GM12875 (cell line): ENCODE measurements at regions not wholly inside any gene's neighbourhood (a gene's known extent, or its start where the extent isn't known, plus 50 kb on each side); places are given as distances from the start of the nearest gene placed in this dataset.

Experiments used
- H3K4me3 ChIP-seq: one replicate; pipeline ENCODE4 v1.5.1; 2011; ENCODE audit warnings: low read depth, low read length, control low read depth
- CTCF ChIP-seq: IDR thresholded peaks from 2 replicates; pipeline ENCODE4 v1.5.1; 2011; ENCODE audit warnings: low read depth, mild to moderate bottlenecking, control low read depth, inconsistent platforms, low read length, moderate library complexity, borderline replicate concordance; ENCODE audit not compliant: insufficient read depth

GRCh38 chr9:11792870-11793269 lies 900.3 kb upstream of the TYRP1 start:
- no peak for TF ChIP-seq CTCF
- H3K4me3 ChIP-seq = no peak overlapping the region

DNA sequence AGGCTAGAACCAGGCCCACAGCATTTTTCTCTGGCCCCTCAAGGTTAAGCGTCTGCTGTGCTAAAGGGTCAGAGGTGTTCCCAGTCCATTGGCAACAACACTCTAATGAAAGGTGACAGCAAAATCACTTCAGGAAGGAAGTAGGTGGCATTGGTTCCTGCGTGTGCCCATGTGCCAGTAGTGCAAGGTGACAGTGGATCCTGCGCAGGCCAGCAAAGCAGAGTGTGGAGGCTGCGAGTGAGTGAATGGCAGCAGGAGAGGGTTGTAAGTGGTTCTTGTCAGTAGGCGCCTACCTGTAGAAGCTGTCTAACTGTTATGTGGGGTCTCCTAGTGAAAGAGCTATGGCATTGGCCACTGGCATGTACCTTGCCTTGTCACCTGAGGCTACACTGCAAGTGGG lies 898.2 kb upstream of the TYRP1 start:
- H3K4me3 ChIP-seq = no peak overlapping the region
- TF ChIP-seq CTCF = no peak

DNA sequence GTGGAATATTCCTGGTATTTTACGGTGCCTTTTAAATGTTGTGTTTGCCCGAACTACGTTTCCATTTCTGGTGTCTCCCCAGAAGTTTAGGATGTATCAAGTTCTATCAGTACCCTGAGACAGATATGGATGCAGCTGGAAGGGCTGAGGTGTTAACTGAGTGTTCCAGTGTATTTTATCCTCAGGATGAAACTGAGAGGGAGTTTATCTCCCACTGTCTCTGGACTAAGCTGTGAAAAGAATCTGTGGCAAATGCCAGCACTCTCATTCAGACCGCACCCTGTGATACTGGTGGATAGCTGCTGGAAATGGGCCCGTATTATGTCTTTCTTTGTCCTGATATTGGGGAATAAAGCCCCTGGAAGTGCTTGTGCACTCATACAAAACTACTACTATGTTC lies 887.2 kb upstream of the TYRP1 start:
- no peak for TF ChIP-seq CTCF
- no peak overlapping the region for H3K4me3 ChIP-seq

DNA sequence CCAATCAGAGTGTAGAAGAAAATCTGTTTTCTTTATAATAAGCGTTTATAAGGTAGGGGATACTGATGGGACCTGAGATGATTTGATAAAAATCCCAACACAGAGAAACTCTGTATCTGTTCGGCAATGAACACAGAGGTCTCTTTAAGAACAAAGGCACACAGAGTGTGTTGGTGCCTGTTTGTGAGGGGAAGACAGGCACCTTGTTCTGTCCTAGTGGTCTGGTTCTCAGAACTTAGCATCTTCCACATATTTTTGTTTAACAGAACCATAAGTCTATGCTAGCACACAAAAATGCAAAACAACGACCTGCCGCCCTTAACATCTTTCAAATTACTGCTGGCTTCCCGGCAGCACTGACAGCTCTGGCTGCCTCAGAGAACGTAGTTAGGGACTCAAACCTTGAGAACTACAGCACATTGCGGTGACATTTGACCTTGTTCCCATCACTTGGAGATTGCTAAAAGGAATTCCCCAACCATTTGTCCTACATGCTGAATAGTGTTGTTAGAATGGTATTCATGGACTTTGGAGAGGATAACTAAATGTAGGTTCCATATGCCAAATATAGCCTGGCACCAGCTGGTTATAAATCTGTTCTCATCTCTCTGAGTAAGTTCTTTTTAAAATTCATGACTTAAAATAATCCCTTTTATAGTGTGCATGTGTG lies 871.7 kb upstream of the TYRP1 start:
- no peak for TF ChIP-seq CTCF
- H3K4me3 ChIP-seq = no peak overlapping the region

GRCh38 chr9:11828201-11828600 lies 865.0 kb upstream of the TYRP1 start:
- TF ChIP-seq CTCF = no peak
- no peak overlapping the region for H3K4me3 ChIP-seq

DNA sequence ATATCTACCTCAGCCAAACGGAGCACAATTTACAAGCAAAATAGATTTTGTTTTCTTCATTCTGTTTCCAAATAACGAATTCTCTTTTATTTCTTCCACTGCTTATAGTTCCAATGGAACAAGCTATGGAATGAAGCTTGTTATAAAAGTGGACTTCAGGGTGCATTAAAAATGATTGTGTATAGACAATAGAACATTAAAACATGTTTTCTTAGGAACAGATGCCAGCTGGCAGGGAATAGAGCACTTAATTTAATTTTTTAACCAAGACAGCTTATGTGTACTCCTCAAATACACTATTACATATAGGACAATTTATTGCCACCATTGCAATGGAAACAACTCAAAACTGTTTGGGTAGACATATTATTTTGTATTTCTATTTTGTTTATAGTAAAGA lies 860.1 kb upstream of the TYRP1 start:
- H3K4me3 ChIP-seq = no peak overlapping the region
- TF ChIP-seq CTCF = no peak

- TF ChIP-seq CTCF = no peak
- no peak overlapping the region for H3K4me3 ChIP-seq
These were observed 824.4 kb upstream of the TYRP1 start for GRCh38 chr9:11868795-11869194.
